Choroid plexus epithelial cell (primary cell): ENCODE measurements at regions not wholly inside any gene's neighbourhood (a gene's known extent, or its start where the extent isn't known, plus 50 kb on each side); places are given as distances from the start of the nearest gene placed in this dataset.
A peak's percentile ranks its signal among the peaks of the same experiment; 100 is the strongest.

ENCODE experiments used
- DNase-seq: peaks from one replicate; pipeline ENCODE4 v3.0.0-alpha.2; 2010; ENCODE audit warnings: low read depth
- H3K4me3 ChIP-seq: 2 replicates; pipeline ENCODE4 v1.5.1; 2011; ENCODE audit warnings: low read depth, mild to moderate bottlenecking, control low read depth, low read length, moderate library complexity
- CTCF ChIP-seq: conservative IDR thresholded peaks from 2 replicates; pipeline ENCODE4 v1.5.1; 2011; ENCODE audit warnings: low read depth, mild to moderate bottlenecking, control low read depth, inconsistent platforms, low read length, moderate library complexity

GRCh38 chr1:60974524-60975372 lies 107.6 kb upstream of the NFIA start:
- no peak overlapping the region for H3K4me3 ChIP-seq
- TF ChIP-seq CTCF: no peak
- DNase-seq: no peak

GRCh38 chr1:60973668-60974067 lies 108.7 kb upstream of the NFIA start:
- no peak for DNase-seq
- no peak for TF ChIP-seq CTCF
- H3K4me3 ChIP-seq: no peak overlapping the region

GRCh38 chr1:60972841-60973364 lies 109.5 kb upstream of the NFIA start:
- no peak for TF ChIP-seq CTCF
- H3K4me3 ChIP-seq: no peak overlapping the region
- peak; percentile 89 for DNase-seq

- TF ChIP-seq CTCF: no peak
- no peak overlapping the region for H3K4me3 ChIP-seq
- DNase-seq: no peak
Measured at GRCh38 chr1:60971330-60971729, 111.0 kb upstream of the NFIA start.

GRCh38 chr1:60969971-60970509 lies 112.3 kb upstream of the NFIA start:
- no peak overlapping the region for H3K4me3 ChIP-seq
- peak; percentile 56 for TF ChIP-seq CTCF
- peak; percentile 71 for DNase-seq

- no peak overlapping the region for H3K4me3 ChIP-seq
- no peak for DNase-seq
- TF ChIP-seq CTCF: no peak
Measured at GRCh38 chr1:60965280-60965854, 117.0 kb upstream of the NFIA start.
